PC-9 (cell line): ENCODE measurements at regions not wholly inside any gene's neighbourhood (a gene's known extent, or its start where the extent isn't known, plus 50 kb on each side); places are given as distances from the start of the nearest gene placed in this dataset.

Experiments used
- BruUV-seq: library from RNA; stranded (reverse); fragments of 400-500 nt; replicated peaks from 2 replicates; lab custom pipeline; 2021; lab: Mats Ljungman, UMichigan
- CTCF ChIA-PET: fragments of 300-600 bp; sonication (Branson Sonifier 250); formaldehyde crosslinking; loops from one replicate; lab custom pipeline; 2022; ENCODE audit warnings: antibody characterized with exemption; lab: Charles Lee
- POLR2A ChIA-PET: fragments of 300-600 bp; sonication (Branson Sonifier 250); formaldehyde crosslinking; loops from one replicate; lab custom pipeline; 2022; ENCODE audit warnings: antibody characterized with exemption; ENCODE audit not compliant: unreplicated experiment; lab: Charles Lee
- DNase-seq, 2 experiments: peaks; one replicate each; pipeline versions ENCODE4 v3.0.0 to v3.0.0-alpha.2; 2015 to 2022; ENCODE audit warnings: mixed read lengths in 1 of 2
- H2AFZ ChIP-seq: fragments of 200-600 bp; sonication (generic); 2 replicates; pipeline ENCODE4 v1.8.1; 2017; ENCODE audit warnings: antibody characterized with exemption
- H3F3A ChIP-seq: fragments of 200-600 bp; sonication (generic); 2 replicates; pipeline ENCODE4 v1.8.1; 2017; ENCODE audit warnings: antibody characterized with exemption, mild to moderate bottlenecking, low read depth; ENCODE audit not compliant: insufficient read depth
- H3K27ac ChIP-seq: fragments of 200-600 bp; sonication (generic); 2 replicates; pipeline ENCODE4 v1.6.1; 2016; ENCODE audit warnings: mixed run types
- H3K27me3 ChIP-seq: fragments of 200-600 bp; sonication (generic); 2 replicates; pipeline ENCODE4 v1.6.1; 2016; ENCODE audit warnings: low read depth, mixed run types; ENCODE audit not compliant: insufficient read depth
- H3K36me3 ChIP-seq: fragments of 200-600 bp; sonication (generic); 2 replicates; pipeline ENCODE4 v1.6.1; 2016; ENCODE audit warnings: low read depth, mixed run types
- H3K4me1 ChIP-seq: fragments of 200-600 bp; sonication (generic); replicated peaks from 2 replicates; pipeline ENCODE4 v1.6.1; 2016; ENCODE audit warnings: mixed run types; ENCODE audit not compliant: insufficient read depth
- H3K4me2 ChIP-seq: fragments of 200-600 bp; sonication (generic); 2 replicates; pipeline ENCODE4 v1.6.1; 2017; ENCODE audit warnings: mixed run types
- H3K4me3 ChIP-seq: fragments of 200-600 bp; sonication (generic); 2 replicates; pipeline ENCODE4 v1.6.1; 2016; ENCODE audit warnings: mixed run types
- H3K79me2 ChIP-seq: fragments of 200-600 bp; sonication (generic); 2 replicates; pipeline ENCODE4 v1.6.1; 2017; ENCODE audit warnings: low read depth, mixed run types
- H3K9me2 ChIP-seq: fragments of 200-600 bp; sonication (generic); 2 replicates; pipeline ENCODE4 v1.8.1; 2017; ENCODE audit warnings: mild to moderate bottlenecking; ENCODE audit not compliant: insufficient read depth
- H3K9me3 ChIP-seq: fragments of 200-600 bp; sonication (generic); 2 replicates; pipeline ENCODE4 v1.8.1; 2016; ENCODE audit warnings: low read depth; ENCODE audit not compliant: insufficient read depth
- H4K20me1 ChIP-seq: fragments of 200-600 bp; sonication (generic); 2 replicates; pipeline ENCODE4 v1.8.1; 2017; ENCODE audit not compliant: insufficient read depth
- EZH2 ChIP-seq: fragments of 200-600 bp; sonication (generic); IDR thresholded peaks from 2 replicates; pipeline ENCODE4 v1.8.0; 2017; ENCODE audit warnings: antibody characterized with exemption, low read depth
- intact Hi-C: fragments of 100-400 bp; cut with micrococcal nuclease; formaldehyde crosslinking; loops from one replicate; pipeline ENCODE4 v1.10.0; 2022; ENCODE audit not compliant: unreplicated experiment
- TF ChIP-seq, protein P1 (sequence below): fragments of 200-600 bp; sonication (generic); conservative IDR thresholded peaks from 2 replicates; pipeline ENCODE4 v1.6.1; 2017; ENCODE audit warnings: mixed run types, antibody characterized with exemption, mild to moderate bottlenecking, moderate library complexity

DNA sequence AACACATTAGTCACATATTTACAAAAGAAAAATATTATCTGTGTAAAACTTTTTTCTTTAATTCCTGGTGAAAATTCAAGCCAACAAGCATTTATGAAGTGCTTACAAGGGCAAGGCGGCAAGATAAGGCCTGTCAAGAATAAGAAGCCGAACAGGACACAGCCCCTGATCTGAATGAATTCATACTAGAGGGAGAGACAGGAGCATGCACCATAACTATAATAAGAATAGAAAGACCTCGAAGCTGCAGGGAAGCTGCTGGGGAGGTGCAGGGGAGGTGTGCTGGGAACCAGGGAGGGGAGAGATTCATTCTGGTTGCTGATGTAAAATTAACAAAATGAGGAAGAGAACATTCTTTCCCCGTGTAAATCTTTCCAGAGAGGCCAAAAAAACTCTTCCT lies 60.5 kb upstream of the TARDBP start:
- Histone ChIP-seq H3K27ac (no peak overlapping the region), H3K9me3 (no peaks in the 10 kb centered on the region), H3K36me3 (no peaks in the 10 kb centered on the region), H2AFZ (no peak overlapping the region), H3K4me1 (no peaks in the 10 kb centered on the region), H3K9me2 (no peaks in the 10 kb centered on the region), H3F3A (no peaks in the 10 kb centered on the region), H3K79me2 (no peaks in the 10 kb centered on the region), H3K4me3 (no peak overlapping the region), H3K27me3 (no peaks in the 10 kb centered on the region), H3K4me2 (no peak overlapping the region), H4K20me1 (no peaks in the 10 kb centered on the region)
- ChIA-PET CTCF (no interaction called here), POLR2A (no interaction called here)
- no peak for DNase-seq
- no peak for TF ChIP-seq EZH2
- TF ChIP-seq, protein P1, sequence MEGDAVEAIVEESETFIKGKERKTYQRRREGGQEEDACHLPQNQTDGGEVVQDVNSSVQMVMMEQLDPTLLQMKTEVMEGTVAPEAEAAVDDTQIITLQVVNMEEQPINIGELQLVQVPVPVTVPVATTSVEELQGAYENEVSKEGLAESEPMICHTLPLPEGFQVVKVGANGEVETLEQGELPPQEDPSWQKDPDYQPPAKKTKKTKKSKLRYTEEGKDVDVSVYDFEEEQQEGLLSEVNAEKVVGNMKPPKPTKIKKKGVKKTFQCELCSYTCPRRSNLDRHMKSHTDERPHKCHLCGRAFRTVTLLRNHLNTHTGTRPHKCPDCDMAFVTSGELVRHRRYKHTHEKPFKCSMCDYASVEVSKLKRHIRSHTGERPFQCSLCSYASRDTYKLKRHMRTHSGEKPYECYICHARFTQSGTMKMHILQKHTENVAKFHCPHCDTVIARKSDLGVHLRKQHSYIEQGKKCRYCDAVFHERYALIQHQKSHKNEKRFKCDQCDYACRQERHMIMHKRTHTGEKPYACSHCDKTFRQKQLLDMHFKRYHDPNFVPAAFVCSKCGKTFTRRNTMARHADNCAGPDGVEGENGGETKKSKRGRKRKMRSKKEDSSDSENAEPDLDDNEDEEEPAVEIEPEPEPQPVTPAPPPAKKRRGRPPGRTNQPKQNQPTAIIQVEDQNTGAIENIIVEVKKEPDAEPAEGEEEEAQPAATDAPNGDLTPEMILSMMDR, result no peak
- no TSS peak for BruUV-seq
- intact Hi-C loops, result no loop called here

DNA sequence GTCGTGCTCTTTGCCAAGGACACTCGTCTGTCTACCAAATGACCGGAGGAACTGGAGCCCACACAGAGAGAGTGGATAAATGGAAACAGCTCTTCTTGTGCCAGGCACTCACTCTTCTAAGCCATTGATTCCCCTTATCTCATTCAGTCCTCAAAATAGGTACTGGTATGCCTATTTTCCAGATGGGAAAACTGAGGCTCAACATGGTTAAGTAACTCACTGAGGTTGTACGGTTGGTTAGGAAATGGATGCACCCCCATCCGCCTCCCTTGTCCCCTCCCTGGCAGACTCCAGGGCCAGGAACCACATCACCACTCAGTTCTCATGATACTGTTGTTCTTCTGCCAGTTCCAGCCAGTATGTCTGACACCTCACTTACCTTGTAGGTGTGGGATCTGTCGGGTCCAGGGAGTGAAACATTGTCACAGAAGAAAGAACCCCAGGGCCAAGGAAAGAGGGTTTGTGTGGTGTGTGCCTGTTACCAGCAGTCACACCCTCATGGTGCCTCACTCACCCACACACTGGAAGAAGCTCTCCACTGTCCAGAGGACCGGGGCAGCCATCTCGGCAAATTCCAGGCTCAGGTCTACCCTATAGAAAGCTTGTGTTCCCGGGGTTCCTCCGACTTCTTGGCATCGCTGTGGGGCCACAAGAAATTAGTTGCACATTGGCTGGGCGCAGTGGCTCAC lies 58.8 kb upstream of the TARDBP start:
- intact Hi-C loops, result no loop called here

DNA sequence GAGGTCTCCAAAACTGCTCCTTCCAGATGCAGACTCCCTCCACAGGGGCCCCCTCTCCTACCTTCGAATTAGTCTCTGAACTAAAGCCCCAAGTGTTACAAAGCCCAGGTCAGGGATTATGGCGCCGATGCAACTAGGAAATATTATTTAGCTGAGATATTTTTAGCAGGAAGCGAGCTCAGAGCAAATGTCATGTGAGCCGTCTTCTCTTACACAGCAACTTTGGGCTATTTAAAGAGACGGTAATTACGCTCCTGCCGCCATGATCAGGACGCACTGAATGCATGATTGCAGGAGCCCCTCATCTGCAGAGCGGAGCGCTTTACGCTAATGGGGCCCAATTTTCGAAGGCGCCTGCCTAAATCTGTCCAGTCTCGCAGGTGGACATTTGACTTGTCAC lies 55.3 kb upstream of the TARDBP start:
- H3K9me3 ChIP-seq, result no peaks in the 10 kb centered on the region
- no peaks in the 10 kb centered on the region for H4K20me1 ChIP-seq
- DNase-seq, result no peak
- no peaks in the 10 kb centered on the region for H3K79me2 ChIP-seq
- no peaks in the 10 kb centered on the region for H3F3A ChIP-seq
- H3K4me3 ChIP-seq, result no peak overlapping the region
- BruUV-seq, result no TSS peak
- H3K36me3 ChIP-seq, result no peaks in the 10 kb centered on the region
- no peak overlapping the region for H2AFZ ChIP-seq
- no peaks in the 10 kb centered on the region for H3K9me2 ChIP-seq
- no peak overlapping the region for H3K27ac ChIP-seq
- H3K27me3 ChIP-seq, result no peaks in the 10 kb centered on the region
- POLR2A ChIA-PET, result interaction anchor here (0.6 kb wide), 1 partner anchor 451 kb away, joined by 20 read pairs; no protein-coding TSS in a partner anchor
- no peak overlapping the region for H3K4me2 ChIP-seq
- peaks cover 5% of the 10 kb centered on the region for H3K4me1 ChIP-seq
- intact Hi-C loops, result no loop called here
- TF ChIP-seq, protein P1, result no peak
- TF ChIP-seq EZH2, result no peak
- CTCF ChIA-PET, result no interaction called here

More for the DNA sequence above, 58.8 kb upstream of the TARDBP start:
- Histone ChIP-seq H3K79me2 (no peaks in the 10 kb centered on the region), H3K4me3 (no peak overlapping the region), H3K27me3 (no peaks in the 10 kb centered on the region), H3K9me3 (no peaks in the 10 kb centered on the region), H3K27ac (no peak overlapping the region), H2AFZ (no peak overlapping the region), H4K20me1 (no peaks in the 10 kb centered on the region), H3K9me2 (no peaks in the 10 kb centered on the region), H3K4me1 (peaks cover 5% of the 10 kb centered on the region), H3K36me3 (no peaks in the 10 kb centered on the region), H3F3A (no peaks in the 10 kb centered on the region), H3K4me2 (no peak overlapping the region)
- POLR2A ChIA-PET, result no interaction called here
- CTCF ChIA-PET, result no interaction called here
- no TSS peak for BruUV-seq
- no peak for DNase-seq
- TF ChIP-seq, protein P1, result no peak
- TF ChIP-seq EZH2, result no peak
